ENCODE measurements at regions not wholly inside any gene's neighbourhood (a gene's known extent, or its start where the extent isn't known, plus 50 kb on each side); places are given as distances from the start of the nearest gene placed in this dataset.

DNA sequence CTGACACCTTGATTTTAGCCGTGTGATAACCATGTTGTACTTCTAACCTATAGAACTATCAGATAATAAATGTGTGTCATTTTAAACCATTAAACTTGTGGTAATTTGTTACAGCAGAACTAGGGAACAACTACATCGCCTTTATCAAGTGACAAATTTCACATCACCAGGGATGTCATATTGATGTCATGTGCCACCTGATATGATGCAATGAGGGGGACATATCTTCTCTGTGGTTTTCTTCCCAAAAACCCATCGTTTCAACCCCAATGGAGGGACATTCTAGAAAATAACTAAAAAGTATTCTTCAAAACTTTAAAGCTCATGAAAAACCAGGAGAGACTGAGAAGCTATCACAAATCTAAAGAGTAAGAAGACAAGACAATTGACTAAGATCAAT is 212.2 kb downstream of the ETV1 start:
- Histone ChIP-seq H3K27me3 (ENCODE audit: insufficient read depth, poor library complexity, severe bottlenecking) (no peaks in the 10 kb centered on the region), H3K27ac (replicated peaks) (no peak overlapping the region), H3K4me3 (replicated peaks; ENCODE audit: insufficient read depth, low read length) (no peak overlapping the region)
- TF ChIP-seq, protein P1, sequence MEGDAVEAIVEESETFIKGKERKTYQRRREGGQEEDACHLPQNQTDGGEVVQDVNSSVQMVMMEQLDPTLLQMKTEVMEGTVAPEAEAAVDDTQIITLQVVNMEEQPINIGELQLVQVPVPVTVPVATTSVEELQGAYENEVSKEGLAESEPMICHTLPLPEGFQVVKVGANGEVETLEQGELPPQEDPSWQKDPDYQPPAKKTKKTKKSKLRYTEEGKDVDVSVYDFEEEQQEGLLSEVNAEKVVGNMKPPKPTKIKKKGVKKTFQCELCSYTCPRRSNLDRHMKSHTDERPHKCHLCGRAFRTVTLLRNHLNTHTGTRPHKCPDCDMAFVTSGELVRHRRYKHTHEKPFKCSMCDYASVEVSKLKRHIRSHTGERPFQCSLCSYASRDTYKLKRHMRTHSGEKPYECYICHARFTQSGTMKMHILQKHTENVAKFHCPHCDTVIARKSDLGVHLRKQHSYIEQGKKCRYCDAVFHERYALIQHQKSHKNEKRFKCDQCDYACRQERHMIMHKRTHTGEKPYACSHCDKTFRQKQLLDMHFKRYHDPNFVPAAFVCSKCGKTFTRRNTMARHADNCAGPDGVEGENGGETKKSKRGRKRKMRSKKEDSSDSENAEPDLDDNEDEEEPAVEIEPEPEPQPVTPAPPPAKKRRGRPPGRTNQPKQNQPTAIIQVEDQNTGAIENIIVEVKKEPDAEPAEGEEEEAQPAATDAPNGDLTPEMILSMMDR (IDR thresholded peaks at IDR 0.05; ENCODE audit: insufficient read depth, low read length) = no peak
- TF ChIP-seq POLR2AphosphoS5 (IDR thresholded peaks at IDR 0.05; ENCODE audit: low read depth) (no peak), SPI1 (IDR thresholded peaks at IDR 0.05; ENCODE audit: borderline replicate concordance, low read depth) (no peak), GABPA (IDR thresholded peaks at IDR 0.05; ENCODE audit: low read depth) (no peak)
- TF ChIP-seq, protein P2, sequence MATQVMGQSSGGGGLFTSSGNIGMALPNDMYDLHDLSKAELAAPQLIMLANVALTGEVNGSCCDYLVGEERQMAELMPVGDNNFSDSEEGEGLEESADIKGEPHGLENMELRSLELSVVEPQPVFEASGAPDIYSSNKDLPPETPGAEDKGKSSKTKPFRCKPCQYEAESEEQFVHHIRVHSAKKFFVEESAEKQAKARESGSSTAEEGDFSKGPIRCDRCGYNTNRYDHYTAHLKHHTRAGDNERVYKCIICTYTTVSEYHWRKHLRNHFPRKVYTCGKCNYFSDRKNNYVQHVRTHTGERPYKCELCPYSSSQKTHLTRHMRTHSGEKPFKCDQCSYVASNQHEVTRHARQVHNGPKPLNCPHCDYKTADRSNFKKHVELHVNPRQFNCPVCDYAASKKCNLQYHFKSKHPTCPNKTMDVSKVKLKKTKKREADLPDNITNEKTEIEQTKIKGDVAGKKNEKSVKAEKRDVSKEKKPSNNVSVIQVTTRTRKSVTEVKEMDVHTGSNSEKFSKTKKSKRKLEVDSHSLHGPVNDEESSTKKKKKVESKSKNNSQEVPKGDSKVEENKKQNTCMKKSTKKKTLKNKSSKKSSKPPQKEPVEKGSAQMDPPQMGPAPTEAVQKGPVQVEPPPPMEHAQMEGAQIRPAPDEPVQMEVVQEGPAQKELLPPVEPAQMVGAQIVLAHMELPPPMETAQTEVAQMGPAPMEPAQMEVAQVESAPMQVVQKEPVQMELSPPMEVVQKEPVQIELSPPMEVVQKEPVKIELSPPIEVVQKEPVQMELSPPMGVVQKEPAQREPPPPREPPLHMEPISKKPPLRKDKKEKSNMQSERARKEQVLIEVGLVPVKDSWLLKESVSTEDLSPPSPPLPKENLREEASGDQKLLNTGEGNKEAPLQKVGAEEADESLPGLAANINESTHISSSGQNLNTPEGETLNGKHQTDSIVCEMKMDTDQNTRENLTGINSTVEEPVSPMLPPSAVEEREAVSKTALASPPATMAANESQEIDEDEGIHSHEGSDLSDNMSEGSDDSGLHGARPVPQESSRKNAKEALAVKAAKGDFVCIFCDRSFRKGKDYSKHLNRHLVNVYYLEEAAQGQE (IDR thresholded peaks at IDR 0.05; ENCODE audit: insufficient replicate concordance, low read depth) = no peak
- no peak for DNase-seq (ENCODE audit: low read depth in 1 of 2, low spot score in 1 of 2)

DNA sequence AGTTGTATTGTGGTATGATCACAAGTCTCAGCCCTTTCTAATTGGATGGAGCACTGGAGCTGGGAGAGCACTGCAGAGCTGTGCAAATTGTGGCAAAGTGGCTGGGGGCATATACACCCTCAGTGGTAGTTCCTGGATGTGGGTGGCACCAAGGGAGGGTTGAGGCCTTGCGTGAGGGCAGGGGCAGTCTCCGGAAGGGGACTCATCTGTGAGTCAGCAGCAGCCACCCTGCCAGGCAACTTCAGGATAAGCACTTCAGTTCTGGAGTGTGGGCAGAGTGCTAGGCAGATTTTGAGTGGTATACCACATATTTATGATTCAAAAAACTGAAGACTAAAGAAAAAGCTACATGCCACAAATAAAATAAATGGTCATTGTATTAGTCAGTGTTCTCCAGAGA is 210.5 kb downstream of the ETV1 start:
- Histone ChIP-seq H3K27me3 (ENCODE audit: insufficient read depth, poor library complexity, severe bottlenecking) (no peaks in the 10 kb centered on the region), H3K27ac (replicated peaks) (no peak overlapping the region), H3K4me3 (replicated peaks; ENCODE audit: insufficient read depth, low read length) (no peak overlapping the region)
- DNase-seq (ENCODE audit: low read depth in 1 of 2, low spot score in 1 of 2) = no peak
- TF ChIP-seq, protein P1 (IDR thresholded peaks at IDR 0.05; ENCODE audit: insufficient read depth, low read length) = no peak
- no peak for TF ChIP-seq SPI1 (IDR thresholded peaks at IDR 0.05; ENCODE audit: borderline replicate concordance, low read depth)
- TF ChIP-seq, protein P2 (IDR thresholded peaks at IDR 0.05; ENCODE audit: insufficient replicate concordance, low read depth) = no peak
- no peak for TF ChIP-seq POLR2AphosphoS5 (IDR thresholded peaks at IDR 0.05; ENCODE audit: low read depth)
- no peak for TF ChIP-seq GABPA (IDR thresholded peaks at IDR 0.05; ENCODE audit: low read depth)

DNA sequence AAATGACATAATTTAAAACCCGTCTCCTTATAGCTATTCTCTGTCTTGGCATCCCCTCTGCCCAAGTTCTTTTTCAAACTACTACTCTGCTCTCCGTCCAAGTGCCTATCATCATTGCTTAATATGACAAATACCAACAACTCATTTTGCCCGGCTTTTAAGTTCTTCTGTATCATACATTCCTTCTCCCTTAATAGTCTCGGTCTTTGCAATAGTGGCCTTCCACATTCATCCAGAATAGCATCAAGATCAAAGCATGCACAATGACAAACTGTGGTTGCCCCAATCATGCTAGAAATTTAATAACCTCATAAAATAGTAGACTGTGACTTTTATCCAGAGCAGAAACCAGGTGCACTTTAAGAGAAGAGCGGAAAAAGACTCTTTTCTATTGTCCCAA is 198.9 kb downstream of the ETV1 start:
- Histone ChIP-seq H3K4me3 (replicated peaks; ENCODE audit: insufficient read depth, low read length) (no peak overlapping the region), H3K27me3 (ENCODE audit: insufficient read depth, poor library complexity, severe bottlenecking) (no peaks in the 10 kb centered on the region), H3K27ac (replicated peaks) (no peak overlapping the region)
- TF ChIP-seq, protein P2 (IDR thresholded peaks at IDR 0.05; ENCODE audit: insufficient replicate concordance, low read depth) = no peak
- no peak for TF ChIP-seq POLR2AphosphoS5 (IDR thresholded peaks at IDR 0.05; ENCODE audit: low read depth)
- no peak for TF ChIP-seq SPI1 (IDR thresholded peaks at IDR 0.05; ENCODE audit: borderline replicate concordance, low read depth)
- TF ChIP-seq, protein P1 (IDR thresholded peaks at IDR 0.05; ENCODE audit: insufficient read depth, low read length) = no peak
- TF ChIP-seq GABPA (IDR thresholded peaks at IDR 0.05; ENCODE audit: low read depth) = no peak
- no peak for DNase-seq (ENCODE audit: low read depth in 1 of 2, low spot score in 1 of 2)
